Testis (tissue), 2 donors: ENCODE measurements at regions not wholly inside any gene's neighbourhood (a gene's known extent, or its start where the extent isn't known, plus 50 kb on each side); places are given as distances from the start of the nearest gene placed in this dataset.

Experiments
- CTCF ChIP-seq, 3 experiments: fragments of 450-650 bp in 2 of 3; fragments of 200-600 bp in 1 of 3; sonication (generic) in 1 of 3; IDR thresholded peaks; one replicate each; pipeline ENCODE4 v1.5.1; 2016 to 2019; ENCODE audit warnings: antibody characterized with exemption in 3 of 3, mild to moderate bottlenecking in 2 of 3, moderate library complexity in 1 of 3
- POLR2A ChIP-seq: fragments of 450-650 bp; IDR thresholded peaks from one replicate; pipeline ENCODE4 v1.6.1; 2017; ENCODE audit warnings: antibody characterized with exemption, mild to moderate bottlenecking, moderate library complexity

DNA sequence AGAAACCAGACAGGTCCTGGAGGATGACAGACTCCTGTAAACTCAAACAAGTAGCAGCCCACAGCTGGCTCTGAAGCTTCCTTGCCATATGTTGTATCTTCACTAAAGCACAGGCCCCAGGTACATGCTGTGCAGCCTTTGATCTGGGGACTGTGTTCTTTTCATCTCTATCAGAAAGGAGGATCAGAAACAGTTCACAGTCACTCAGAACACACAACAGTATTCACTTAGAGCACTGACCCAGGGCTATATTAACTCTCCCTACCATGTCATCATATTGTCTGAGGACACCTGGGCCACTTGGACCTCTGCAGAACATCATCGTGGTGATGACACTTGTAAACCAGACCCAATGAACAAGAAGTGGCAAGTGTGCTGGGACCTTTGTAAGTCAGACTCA lies 222.0 kb downstream of the SETD4 start:
- TF ChIP-seq CTCF (IDR thresholded peaks at IDR 0.05) (no peak), POLR2A (no peak)
